Neural progenitor cell (in vitro differentiated cells): ENCODE measurements at regions not wholly inside any gene's neighbourhood (a gene's known extent, or its start where the extent isn't known, plus 50 kb on each side); places are given as distances from the start of the nearest gene placed in this dataset.
"Not testable (repeated sequence)": the region's sequence is repeated elsewhere in the genome, so short reads cannot be mapped to it uniquely, and the experiment has no call there.

ENCODE experiments used
- DNase-seq: peaks from one replicate; pipeline ENCODE4 v3.0.0-alpha.2; 2016; ENCODE audit warnings: low spot score
- H2AFZ ChIP-seq: fragments of 200-600 bp; sonication (generic); replicated peaks from 2 replicates; pipeline ENCODE4 v1.6.1; 2016; ENCODE audit warnings: antibody characterized with exemption
- H3F3A ChIP-seq: fragments of 200-600 bp; sonication (generic); 2 replicates; pipeline ENCODE4 v1.6.1; 2016; ENCODE audit warnings: antibody characterized with exemption, low read depth
- H3K27ac ChIP-seq: fragments of 200-600 bp; sonication (generic); 2 replicates; pipeline ENCODE4 v1.5.1; 2016; ENCODE audit warnings: mild to moderate bottlenecking
- H3K27me3 ChIP-seq: fragments of 200-600 bp; sonication (generic); 2 replicates; pipeline ENCODE4 v1.6.1; 2016; ENCODE audit warnings: mild to moderate bottlenecking, moderate library complexity
- H3K36me3 ChIP-seq: fragments of 200-600 bp; sonication (generic); 2 replicates; pipeline ENCODE4 v1.5.1; 2016
- H3K4me1 ChIP-seq: fragments of 200-600 bp; sonication (generic); 2 replicates; pipeline ENCODE4 v1.6.1; 2016; ENCODE audit warnings: mixed run types
- H3K4me2 ChIP-seq: fragments of 200-600 bp; sonication (generic); 2 replicates; pipeline ENCODE4 v1.6.1; 2016
- H3K4me3 ChIP-seq: fragments of 200-600 bp; sonication (generic); 2 replicates; pipeline ENCODE4 v1.5.1; 2016
- H3K79me2 ChIP-seq: fragments of 200-600 bp; sonication (generic); 2 replicates; pipeline ENCODE4 v1.6.1; 2016; ENCODE audit warnings: low read depth
- H3K9ac ChIP-seq: fragments of 200-600 bp; sonication (generic); 2 replicates; pipeline ENCODE4 v1.6.1; 2016
- H3K9me3 ChIP-seq: fragments of 200-600 bp; sonication (generic); 2 replicates; pipeline ENCODE4 v1.5.1; 2016; ENCODE audit warnings: low read depth
- H4K20me1 ChIP-seq: fragments of 200-600 bp; sonication (generic); 2 replicates; pipeline ENCODE4 v1.6.1; 2016; ENCODE audit warnings: low read depth
- H3K27ac Mint-ChIP-seq: 3 replicates; pipeline ENCODE4 v1.8.0; 2021; ENCODE audit warnings: mixed read lengths
- H3K27me3 Mint-ChIP-seq: 2 replicates; pipeline ENCODE4 v1.8.0; 2022; ENCODE audit warnings: low read depth, mild to moderate bottlenecking, inconsistent platforms, moderate library complexity, mixed read lengths; ENCODE audit not compliant: insufficient read depth
- H3K36me3 Mint-ChIP-seq: 3 replicates; pipeline ENCODE4 v1.8.0; 2021; ENCODE audit warnings: mixed read lengths
- H3K4me1 Mint-ChIP-seq: 3 replicates; pipeline ENCODE4 v1.8.0; 2021; ENCODE audit warnings: mixed read lengths
- H3K4me3 Mint-ChIP-seq: 3 replicates; pipeline ENCODE4 v1.8.0; 2021; ENCODE audit warnings: mild to moderate bottlenecking, moderate library complexity, mixed read lengths
- H3K9me3 Mint-ChIP-seq: 3 replicates; pipeline ENCODE4 v1.8.0; 2020; ENCODE audit warnings: mixed read lengths
- CTCF ChIP-seq: fragments of 200-600 bp; sonication (generic); IDR thresholded peaks from 2 replicates; pipeline ENCODE4 v1.5.1; 2017; ENCODE audit warnings: antibody characterized with exemption, mild to moderate bottlenecking
- EZH2 ChIP-seq: fragments of 200-600 bp; sonication (generic); IDR thresholded peaks from 2 replicates; pipeline ENCODE4 v1.6.1; 2017; ENCODE audit warnings: antibody characterized with exemption, mild to moderate bottlenecking, moderate library complexity
- EZH2phosphoT487 ChIP-seq: fragments of 200-600 bp; sonication (generic); IDR thresholded peaks from 2 replicates; pipeline ENCODE4 v1.6.1; 2017; ENCODE audit warnings: antibody characterized with exemption

GRCh38 chr2:242044313-242044590 lies 174.7 kb downstream of the RTP5 start:
- Histone ChIP-seq H3K36me3 (no peaks in the 10 kb centered on the region), H3K79me2 (no peaks in the 10 kb centered on the region), H3K9me3 (no peaks in the 10 kb centered on the region), H3K27me3 (peaks cover 76% of the 10 kb centered on the region), H3K4me3 (no peak overlapping the region), H3K27ac (no peak overlapping the region), H3K4me1 (no peaks in the 10 kb centered on the region), H3K9ac (no peak overlapping the region), H4K20me1 (no peaks in the 10 kb centered on the region), H2AFZ (no peak overlapping the region), H3K4me2 (no peak overlapping the region), H3F3A (peaks cover 6% of the 10 kb centered on the region)
- Mint-ChIP-seq H3K9me3 (peaks cover 18% of the 10 kb centered on the region), H3K27ac (no peak overlapping the region), H3K4me3 (no peak overlapping the region), H3K36me3 (peaks cover 3% of the 10 kb centered on the region), H3K27me3 (peaks cover 56% of the 10 kb centered on the region), H3K4me1 (peaks cover 18% of the 10 kb centered on the region)
- no peak for DNase-seq
- no peak for TF ChIP-seq EZH2
- TF ChIP-seq CTCF, result no peak
- no peak for TF ChIP-seq EZH2phosphoT487

- H3K27ac ChIP-seq, H3K9me3 ChIP-seq, H4K20me1 ChIP-seq, H2AFZ ChIP-seq, H3F3A ChIP-seq, H3K4me2 ChIP-seq, H3K36me3 ChIP-seq, H3K4me3 ChIP-seq, H3K36me3 Mint-ChIP-seq, H3K4me1 ChIP-seq, H3K9ac ChIP-seq, H3K79me2 ChIP-seq, DNase-seq, H3K27ac Mint-ChIP-seq: not testable (repeated sequence)
- Mint-ChIP-seq H3K4me1 (peaks cover 18% of the 10 kb centered on the region), H3K27me3 (peaks cover 59% of the 10 kb centered on the region), H3K9me3 (peaks cover 22% of the 10 kb centered on the region), H3K4me3 (peak overlapping the region; percentile 85)
- H3K27me3 ChIP-seq, result peaks cover 90% of the 10 kb centered on the region
Measured at GRCh38 chr2:242045596-242046144, 176.1 kb downstream of the RTP5 start.

GRCh38 chr2:242046206-242046826 lies 176.8 kb downstream of the RTP5 start:
- H3K27ac ChIP-seq, result no peak overlapping the region
- TF ChIP-seq EZH2phosphoT487 (peak; percentile 32), EZH2 (no peak)
- H3K4me3 Mint-ChIP-seq, result peak overlapping the region; percentile 85
- H4K20me1 ChIP-seq, result no peaks in the 10 kb centered on the region
- H3K27me3 ChIP-seq, result peaks cover 93% of the 10 kb centered on the region
- H3K27me3 Mint-ChIP-seq, result peaks cover 58% of the 10 kb centered on the region
- H3K4me2 ChIP-seq, result peak overlapping the region; percentile 66
- H3K36me3 Mint-ChIP-seq, result peaks cover 3% of the 10 kb centered on the region
- H3K79me2 ChIP-seq, result no peaks in the 10 kb centered on the region
- no peaks in the 10 kb centered on the region for H3K9me3 ChIP-seq
- no peaks in the 10 kb centered on the region for H3K36me3 ChIP-seq
- peaks cover 22% of the 10 kb centered on the region for H3K9me3 Mint-ChIP-seq
- DNase-seq, result peak; percentile 41
- H3K4me1 ChIP-seq, result no peaks in the 10 kb centered on the region
- H2AFZ ChIP-seq, result no peak overlapping the region
- peaks cover 18% of the 10 kb centered on the region for H3K4me1 Mint-ChIP-seq
- H3F3A ChIP-seq, result peaks cover 6% of the 10 kb centered on the region
- no peak overlapping the region for H3K27ac Mint-ChIP-seq
- no peak overlapping the region for H3K9ac ChIP-seq
- peak overlapping the region; percentile 25 for H3K4me3 ChIP-seq

- peaks cover 61% of the 10 kb centered on the region for H3K27me3 Mint-ChIP-seq
- no peaks in the 10 kb centered on the region for H3K4me1 ChIP-seq
- peaks cover 93% of the 10 kb centered on the region for H3K27me3 ChIP-seq
- H3K9ac ChIP-seq, result no peak overlapping the region
- TF ChIP-seq CTCF (no peak), EZH2phosphoT487 (no peak), EZH2 (no peak)
- H3K36me3 Mint-ChIP-seq, result peaks cover 3% of the 10 kb centered on the region
- no peak for DNase-seq
- H3K9me3 ChIP-seq, result no peaks in the 10 kb centered on the region
- H3K9me3 Mint-ChIP-seq, result peaks cover 22% of the 10 kb centered on the region
- no peak overlapping the region for H3K27ac Mint-ChIP-seq
- no peaks in the 10 kb centered on the region for H4K20me1 ChIP-seq
- H3K4me1 Mint-ChIP-seq, result peaks cover 18% of the 10 kb centered on the region
- no peak overlapping the region for H3K4me3 ChIP-seq
- H3K4me3 Mint-ChIP-seq, result peak overlapping the region; percentile 39
- H3K4me2 ChIP-seq, result no peak overlapping the region
- no peaks in the 10 kb centered on the region for H3K79me2 ChIP-seq
- no peak overlapping the region for H2AFZ ChIP-seq
- peaks cover 6% of the 10 kb centered on the region for H3F3A ChIP-seq
- no peak overlapping the region for H3K27ac ChIP-seq
- H3K36me3 ChIP-seq, result no peaks in the 10 kb centered on the region
Measured at GRCh38 chr2:242047963-242048362, 178.4 kb downstream of the RTP5 start.
